ENCODE measurements at regions not wholly inside any gene's neighbourhood (a gene's known extent, or its start where the extent isn't known, plus 50 kb on each side); places are given as distances from the start of the nearest gene placed in this dataset.

- Mint-ChIP-seq H3K27me3 (ENCODE audit: low read depth, poor library complexity) (peaks cover 2% of the 10 kb centered on the region), H3K9me3 (peaks cover 41% of the 10 kb centered on the region), H3K4me1 (no peaks in the 10 kb centered on the region), H3K4me3 (no peak overlapping the region), H3K36me3 (ENCODE audit: low read depth) (peaks cover 6% of the 10 kb centered on the region), H3K27ac (no peak overlapping the region)
- no peak for TF ChIP-seq CTCF (IDR thresholded peaks at IDR 0.05)
- no peak for DNase-seq
These were observed 144.1 kb upstream of the MGAT5 start for GRCh38 chr2:134109725-134110124.

- peaks cover 38% of the 10 kb centered on the region for H3K9me3 Mint-ChIP-seq
- TF ChIP-seq CTCF (IDR thresholded peaks at IDR 0.05), result no peak
- DNase-seq, result no peak
- no peak overlapping the region for H3K27ac Mint-ChIP-seq
- peaks cover 2% of the 10 kb centered on the region for H3K27me3 Mint-ChIP-seq (ENCODE audit: low read depth, poor library complexity)
- no peak overlapping the region for H3K4me3 Mint-ChIP-seq
- H3K36me3 Mint-ChIP-seq (ENCODE audit: low read depth), result peaks cover 6% of the 10 kb centered on the region
- H3K4me1 Mint-ChIP-seq, result no peaks in the 10 kb centered on the region
These were observed 143.3 kb upstream of the MGAT5 start for GRCh38 chr2:134110532-134110931.

- Mint-ChIP-seq H3K36me3 (ENCODE audit: low read depth) (no peaks in the 10 kb centered on the region), H3K4me1 (peaks cover 27% of the 10 kb centered on the region), H3K4me3 (no peak overlapping the region), H3K27me3 (ENCODE audit: low read depth, poor library complexity) (peaks cover 4% of the 10 kb centered on the region), H3K27ac (no peak overlapping the region), H3K9me3 (no peaks in the 10 kb centered on the region)
- DNase-seq, result no peak
- no peak for TF ChIP-seq CTCF (IDR thresholded peaks at IDR 0.05)
These were observed 136.2 kb upstream of the MGAT5 start for GRCh38 chr2:134117676-134118075.

- Mint-ChIP-seq H3K4me3 (peak overlapping the region; percentile 94), H3K27me3 (ENCODE audit: low read depth, poor library complexity) (peaks cover 4% of the 10 kb centered on the region), H3K27ac (no peak overlapping the region), H3K4me1 (peaks cover 35% of the 10 kb centered on the region), H3K9me3 (no peaks in the 10 kb centered on the region), H3K36me3 (ENCODE audit: low read depth) (no peaks in the 10 kb centered on the region)
- peak; percentile 67 for TF ChIP-seq CTCF (IDR thresholded peaks at IDR 0.05)
- DNase-seq, result peak; percentile 70
These were observed 135.4 kb upstream of the MGAT5 start for GRCh38 chr2:134118279-134119116.

- Mint-ChIP-seq H3K27ac (peak overlapping the region; percentile 97), H3K27me3 (ENCODE audit: low read depth, poor library complexity) (peaks cover 4% of the 10 kb centered on the region), H3K4me1 (peaks cover 43% of the 10 kb centered on the region), H3K4me3 (peak overlapping the region; percentile 94), H3K9me3 (no peaks in the 10 kb centered on the region), H3K36me3 (ENCODE audit: low read depth) (no peaks in the 10 kb centered on the region)
- TF ChIP-seq CTCF (IDR thresholded peaks at IDR 0.05), result no peak
- no peak for DNase-seq
These were observed 134.7 kb upstream of the MGAT5 start for GRCh38 chr2:134119117-134119712.
